ENCODE measurements at regions not wholly inside any gene's neighbourhood (a gene's known extent, or its start where the extent isn't known, plus 50 kb on each side); places are given as distances from the start of the nearest gene placed in this dataset.

DNA sequence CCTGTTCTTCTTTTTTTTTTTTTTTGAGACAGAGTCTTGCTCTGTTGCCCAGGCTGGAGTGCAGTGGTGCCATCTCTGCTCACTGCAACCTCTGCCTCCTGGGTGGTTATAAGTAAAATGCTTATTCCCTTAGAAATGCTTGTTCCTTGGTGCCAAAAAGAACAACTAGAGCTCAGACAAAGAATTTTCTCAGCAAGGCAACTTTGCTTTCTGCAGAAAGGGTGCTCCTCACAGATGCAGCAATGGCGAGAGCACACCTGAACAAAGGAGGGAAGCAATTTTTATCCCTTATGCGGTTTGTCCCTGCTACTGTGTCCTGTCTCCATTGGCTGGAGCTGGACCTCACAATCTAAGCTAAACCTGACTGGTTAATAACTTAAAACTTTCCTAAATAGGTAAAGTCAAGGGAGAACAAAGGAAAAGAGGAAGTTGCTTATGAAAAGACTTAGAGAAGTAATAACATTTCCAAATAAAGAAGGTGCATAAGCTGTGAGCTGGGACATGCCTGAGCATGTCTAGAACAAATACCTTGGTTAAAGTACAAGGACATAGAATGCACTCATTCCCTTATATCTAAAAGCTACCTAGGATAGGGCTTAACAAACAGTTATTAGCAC is 90.0 kb upstream of the PRR5 start:
- DNase-seq = no peak

DNA sequence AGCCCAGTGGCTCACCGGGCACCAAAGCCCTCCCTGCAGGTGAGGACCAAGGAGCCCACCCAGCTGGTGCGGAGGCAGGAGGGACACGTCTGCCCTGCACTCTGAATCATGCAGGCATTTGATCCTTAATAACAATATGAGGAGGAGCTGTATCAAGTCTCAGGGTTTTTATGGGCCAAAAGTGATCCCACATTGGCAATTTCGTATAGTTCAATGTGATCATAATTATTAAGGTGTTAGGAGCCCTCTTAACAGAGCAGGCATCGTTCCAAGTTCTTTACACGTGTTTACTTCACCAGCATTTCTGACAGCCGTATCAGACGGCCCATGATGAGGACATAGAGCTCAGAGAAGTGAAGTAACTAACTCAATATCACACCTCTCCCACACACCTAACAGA is 91.9 kb upstream of the PRR5 start:
- DNase-seq = no peak

- no peak for DNase-seq
These were observed 92.5 kb upstream of the PRR5 start for GRCh38 chr22:44609400-44609988.

DNA sequence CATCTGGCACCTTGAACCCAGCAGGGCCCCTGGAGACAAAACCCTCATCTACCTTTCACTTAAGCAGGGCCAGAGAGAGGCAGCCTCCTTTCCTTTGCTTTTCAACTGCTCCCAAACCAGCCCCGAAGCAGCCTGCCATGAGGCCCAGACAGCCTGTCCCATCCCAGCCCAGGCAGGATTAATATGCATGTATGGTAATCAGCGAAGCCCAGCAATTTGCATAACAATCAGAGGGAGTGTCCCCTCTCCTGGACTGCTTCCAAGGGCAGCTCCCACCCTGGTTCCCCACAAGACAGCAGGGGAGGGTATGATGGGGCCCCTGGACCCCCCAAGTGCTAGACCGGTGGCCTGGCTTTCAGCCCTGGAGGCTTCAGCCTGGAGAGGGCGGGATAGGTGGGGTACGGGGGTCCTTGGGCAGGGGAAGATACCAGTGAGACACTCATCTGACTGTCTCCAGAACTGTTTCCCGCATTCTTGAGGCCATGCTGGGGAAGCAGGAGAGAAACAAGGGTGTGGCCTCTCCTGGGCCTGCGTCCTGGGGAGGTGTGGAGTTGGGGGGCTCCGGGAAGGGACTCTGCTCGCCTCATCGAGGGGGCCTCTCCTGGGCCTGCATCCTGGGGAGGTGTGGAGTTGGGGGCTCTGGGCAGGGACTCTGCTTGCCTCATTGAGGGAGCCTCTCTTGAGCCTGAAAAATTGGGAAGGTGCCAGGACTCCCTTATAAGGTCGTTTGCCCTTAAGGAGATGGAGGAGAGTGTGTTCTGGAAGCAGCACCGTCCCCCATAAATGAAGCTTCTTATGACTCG is 93.2 kb upstream of the PRR5 start:
- no peak for DNase-seq

- no peak for DNase-seq
These were observed 95.9 kb upstream of the PRR5 start for GRCh38 chr22:44606126-44606525.

GRCh38 chr22:44605486-44605885 is 96.5 kb upstream of the PRR5 start:
- no peak for DNase-seq

DNA sequence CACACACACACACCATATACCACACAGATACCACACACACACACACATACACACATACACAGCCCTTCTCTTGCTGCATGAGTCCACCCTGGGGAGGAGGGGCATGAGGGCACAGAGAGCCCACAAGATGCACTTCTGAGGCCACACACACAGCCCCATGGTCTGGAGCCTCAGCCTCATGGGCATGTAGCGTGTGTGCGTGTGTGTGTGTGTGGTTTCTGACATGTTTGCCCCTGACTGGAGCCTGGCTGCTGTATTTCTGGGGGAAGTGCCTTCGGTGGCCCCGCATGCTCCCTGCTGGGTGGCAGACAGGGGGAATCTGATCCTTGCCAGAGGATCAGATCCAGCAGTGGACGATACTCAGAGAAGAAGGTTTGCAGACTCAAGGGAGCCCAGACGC is 97.0 kb upstream of the PRR5 start:
- no peak for DNase-seq

- no peak for DNase-seq
These were observed 97.5 kb upstream of the PRR5 start for GRCh38 chr22:44604455-44604854.

DNA sequence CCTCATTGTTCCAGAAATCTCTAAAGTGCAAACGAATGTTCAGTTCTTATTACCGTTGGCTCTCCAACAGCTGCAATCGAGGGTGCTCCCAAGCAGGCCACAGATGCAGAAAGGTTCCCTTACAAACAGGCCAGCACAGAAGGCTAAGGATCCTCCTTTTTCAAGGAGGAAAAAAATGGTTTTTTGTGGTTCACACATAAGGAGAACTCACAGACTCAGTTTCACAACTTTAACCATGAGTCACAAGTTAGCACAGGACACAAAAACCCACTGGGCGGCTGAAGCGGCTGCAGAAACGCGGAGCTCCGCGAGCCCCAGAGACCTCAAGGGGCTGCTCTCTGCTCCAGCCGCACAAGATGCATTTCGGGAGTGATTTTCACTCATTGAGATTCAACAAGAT is 98.2 kb upstream of the PRR5 start:
- DNase-seq = no peak

DNA sequence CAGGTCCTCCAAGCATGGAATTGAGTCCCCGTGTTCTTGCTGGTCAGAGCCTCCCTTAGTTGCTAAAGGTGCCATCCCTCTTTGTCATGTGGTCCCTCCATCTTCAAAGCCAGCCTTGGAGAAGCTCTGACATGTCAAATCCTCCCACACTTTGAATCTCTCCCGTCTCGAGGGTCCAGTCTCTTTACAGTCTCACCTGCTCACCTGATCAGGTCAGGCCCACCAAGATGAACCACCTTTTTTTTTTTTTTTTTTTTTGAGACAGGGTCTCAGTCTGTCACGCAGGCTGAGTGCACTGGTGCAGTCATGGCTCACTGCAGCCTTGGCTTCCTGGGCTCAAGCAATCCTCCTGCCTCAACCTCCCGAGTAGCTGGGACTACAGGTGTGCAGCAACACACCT is 100.3 kb upstream of the PRR5 start:
- DNase-seq = no peak

DNA sequence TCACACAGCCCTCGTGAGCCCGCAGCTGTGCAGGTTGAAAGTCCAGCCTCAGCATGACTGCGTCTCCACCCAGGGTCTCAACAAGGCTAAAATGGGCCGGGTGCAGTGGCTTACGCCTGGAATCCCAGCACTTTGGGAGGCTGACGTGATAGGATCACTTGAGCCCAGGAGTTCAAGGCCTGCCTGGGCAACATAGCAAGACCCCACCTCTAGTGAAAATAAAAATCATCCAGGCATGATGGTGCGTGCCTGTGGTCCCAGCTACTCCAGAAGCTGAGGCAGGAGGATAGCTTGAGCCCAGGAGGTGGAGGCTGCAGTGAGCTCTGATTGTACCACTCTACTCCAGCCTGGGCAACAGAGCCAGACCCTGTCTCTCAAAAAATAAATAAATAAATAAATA is 100.8 kb upstream of the PRR5 start:
- DNase-seq = no peak

GRCh38 chr22:44600207-44600785 is 101.7 kb upstream of the PRR5 start:
- DNase-seq = no peak

GRCh38 chr22:44599500-44600140 is 101.6 kb upstream of the RTL6 start:
- no peak for DNase-seq

- DNase-seq = no peak
These were observed 101.1 kb upstream of the RTL6 start for GRCh38 chr22:44599084-44599483.

DNA sequence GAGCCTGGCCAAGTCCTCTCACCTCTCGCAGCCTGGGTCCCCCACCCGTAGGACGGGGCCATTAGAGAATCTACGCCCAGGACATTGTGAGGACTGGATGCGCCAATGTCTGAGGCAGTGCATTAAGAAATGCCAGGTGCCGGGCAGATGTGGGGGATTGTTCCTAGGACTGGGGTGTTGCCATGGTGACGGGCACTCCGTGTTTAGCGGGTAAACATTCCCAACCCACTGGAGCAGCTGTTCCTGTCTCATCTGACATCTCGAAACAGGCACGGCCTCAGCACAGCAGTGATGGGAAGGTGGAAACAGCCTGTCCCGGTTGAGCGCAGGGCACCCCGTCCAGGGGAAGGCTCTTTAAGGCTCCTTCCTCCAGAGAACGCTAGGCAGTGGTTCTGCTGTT is 99.6 kb upstream of the RTL6 start:
- no peak for DNase-seq

GRCh38 chr22:44596396-44597125 is 98.5 kb upstream of the RTL6 start:
- no peak for DNase-seq

GRCh38 chr22:44595841-44596341 is 97.9 kb upstream of the RTL6 start:
- DNase-seq = no peak

- DNase-seq = no peak
These were observed 96.9 kb upstream of the RTL6 start for GRCh38 chr22:44594951-44595350.

- DNase-seq = no peak
These were observed 94.8 kb upstream of the RTL6 start for GRCh38 chr22:44592824-44593148.

DNA sequence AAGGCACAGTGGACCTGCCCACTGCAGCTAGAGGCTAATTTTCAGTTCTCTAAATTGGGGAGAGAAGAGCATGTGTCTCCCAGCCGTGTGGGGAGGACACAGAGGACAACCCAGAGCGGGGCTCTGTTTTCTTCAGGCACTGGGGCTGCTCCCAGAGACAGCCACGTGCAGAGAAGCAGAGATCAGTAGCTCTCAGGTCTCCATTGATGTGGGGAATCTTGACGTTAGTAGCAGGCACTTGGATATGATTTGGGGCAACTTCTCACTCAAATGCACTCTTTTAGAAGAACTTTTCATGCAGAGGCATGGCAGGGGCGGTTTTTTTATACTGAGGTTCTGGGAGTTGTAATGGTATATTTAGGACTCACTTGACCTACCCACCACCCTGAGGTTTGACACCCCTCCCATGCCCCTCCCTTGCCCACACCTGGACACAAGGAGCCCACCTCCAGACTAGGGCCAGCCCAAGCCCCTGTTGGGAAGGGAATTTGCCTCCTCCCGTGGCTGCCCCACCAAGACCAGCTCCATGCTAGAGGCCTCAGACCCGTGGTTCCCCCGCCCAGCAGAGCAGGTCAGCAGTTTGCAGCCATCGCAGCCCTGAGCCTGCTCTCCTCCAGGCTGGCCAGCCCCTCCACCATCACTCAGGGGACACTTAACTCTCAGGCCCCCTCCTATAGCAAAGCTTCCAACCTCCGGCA is 94.2 kb upstream of the RTL6 start:
- no peak for DNase-seq

GRCh38 chr22:44591146-44591790 is 93.2 kb upstream of the RTL6 start:
- DNase-seq = no peak

DNA sequence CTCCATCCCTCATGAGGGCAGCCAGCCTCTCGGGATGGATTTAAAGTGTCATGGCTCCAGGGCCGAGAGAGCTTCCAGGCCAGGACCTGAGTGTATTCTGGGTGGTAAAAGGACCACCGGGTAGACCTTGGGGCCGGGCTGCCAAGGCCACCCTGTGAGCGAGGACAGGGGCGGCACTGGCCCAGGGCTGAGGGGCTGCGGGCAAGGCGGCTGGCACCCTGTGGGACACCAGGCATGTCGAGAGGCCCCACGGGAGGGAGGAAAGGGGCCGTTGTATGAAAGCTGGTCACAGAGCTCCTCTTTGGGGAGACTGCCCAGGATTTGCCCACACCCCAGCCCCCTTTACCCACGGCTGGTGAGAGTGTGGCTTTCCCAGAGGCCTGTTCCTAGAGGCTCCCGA is 92.3 kb upstream of the RTL6 start:
- DNase-seq = no peak
